Frontal cortex (tissue), 3 donors: ENCODE measurements at regions not wholly inside any gene's neighbourhood (a gene's known extent, or its start where the extent isn't known, plus 50 kb on each side); places are given as distances from the start of the nearest gene placed in this dataset.

ENCODE experiments used
- DNase-seq, 2 donors: peaks; one replicate each; pipeline ENCODE4 v3.0.0; 2012; ENCODE audit warnings: low spot score in 2 of 2
- FAIRE-seq: peaks from 2 replicates; lab custom pipeline; 2012; peaks lifted over from hg19 to GRCh38; lab: Jason Lieb, UNC
- donor health status: control.
- donor health status: control.
- donor health status: control.

- DNase-seq: no peak
- no peak for FAIRE-seq
Observed at GRCh38 chr16:54504372-54504771, 217.8 kb upstream of the IRX3 start.

- DNase-seq (no peak), FAIRE-seq (no peak)
Observed at GRCh38 chr16:54503856-54504219, 217.3 kb upstream of the IRX3 start.

- DNase-seq (no peak), FAIRE-seq (no peak)
Observed at GRCh38 chr16:54503011-54503855, 216.6 kb upstream of the IRX3 start.

GRCh38 chr16:54501797-54502196, 215.2 kb upstream of the IRX3 start:
- FAIRE-seq: no peak
- DNase-seq: no peak

GRCh38 chr16:54493594-54493993, 207.0 kb upstream of the IRX3 start:
- FAIRE-seq (no peak), DNase-seq (no peak)

- FAIRE-seq (no peak), DNase-seq (no peak)
Observed at GRCh38 chr16:54493061-54493460, 206.5 kb upstream of the IRX3 start.

GRCh38 chr16:54490112-54490488, 203.5 kb upstream of the IRX3 start:
- FAIRE-seq (no peak), DNase-seq (no peak)

GRCh38 chr16:54489225-54490111, 202.9 kb upstream of the IRX3 start:
- DNase-seq (no peak), FAIRE-seq (no peak)

- DNase-seq: no peak
- FAIRE-seq: no peak
Observed at GRCh38 chr16:54488729-54489128, 202.1 kb upstream of the IRX3 start.

GRCh38 chr16:54487933-54488332, 201.3 kb upstream of the IRX3 start:
- DNase-seq (no peak), FAIRE-seq (no peak)

- no peak for FAIRE-seq
- no peak for DNase-seq
Observed at GRCh38 chr16:54484700-54485099, 198.1 kb upstream of the IRX3 start.

- DNase-seq (no peak), FAIRE-seq (no peak)
Observed at GRCh38 chr16:54482892-54483574, 196.4 kb upstream of the IRX3 start.

GRCh38 chr16:54480429-54480828, 193.8 kb upstream of the IRX3 start:
- no peak for FAIRE-seq
- DNase-seq: no peak

- DNase-seq: no peak
- FAIRE-seq: no peak
Observed at GRCh38 chr16:54479546-54479945, 193.0 kb upstream of the IRX3 start.

GRCh38 chr16:54477714-54478113, 191.1 kb upstream of the IRX3 start:
- no peak for DNase-seq
- FAIRE-seq: no peak

- DNase-seq (no peak), FAIRE-seq (no peak)
Observed at GRCh38 chr16:54475019-54475601, 188.5 kb upstream of the IRX3 start.

- no peak for DNase-seq
- no peak for FAIRE-seq
Observed at GRCh38 chr16:54473226-54473993, 186.8 kb upstream of the IRX3 start.

- FAIRE-seq (no peak), DNase-seq (no peak)
Observed at GRCh38 chr16:54467398-54467797, 180.8 kb upstream of the IRX3 start.

GRCh38 chr16:54466233-54466632, 179.6 kb upstream of the IRX3 start:
- DNase-seq (no peak), FAIRE-seq (no peak)

- FAIRE-seq: no peak
Observed at GRCh38 chr16:54465063-54465462, 178.5 kb upstream of the IRX3 start.

More at GRCh38 chr16:54465063-54465462, 178.5 kb upstream of the IRX3 start:
- no peak for DNase-seq
